HG03095 (cell line): ENCODE measurements at regions not wholly inside any gene's neighbourhood (a gene's known extent, or its start where the extent isn't known, plus 50 kb on each side); places are given as distances from the start of the nearest gene placed in this dataset.

Experiments used
- ATAC-seq: cut with Tn5 transposase; IDR thresholded peaks from one replicate; pipeline ENCODE4 v1.9.1; 2021; ENCODE audit warnings: moderate library complexity; ENCODE audit not compliant: unreplicated experiment

GRCh38 chr10:89879121-89879520, 177.7 kb downstream of the KIF20B start:
- no peak for ATAC-seq

DNA sequence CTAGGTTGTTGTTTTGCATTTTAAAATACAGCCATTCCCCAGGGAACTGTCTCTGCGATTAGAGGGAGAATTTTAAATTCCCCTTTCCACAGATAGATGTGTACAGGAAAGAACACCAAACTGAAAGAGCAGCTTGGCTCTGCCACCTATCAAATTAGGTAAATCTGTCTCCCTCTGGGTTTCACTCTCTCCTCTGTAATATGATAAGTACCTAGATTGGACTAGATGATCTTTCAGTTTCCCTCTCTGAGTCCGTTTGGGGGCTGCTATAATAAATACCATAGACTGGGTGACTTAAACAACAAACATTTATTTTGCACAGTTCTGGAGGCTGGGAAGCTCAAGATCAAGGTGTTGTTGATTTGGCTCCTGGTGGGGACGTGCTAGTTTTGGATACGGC, 186.0 kb downstream of the KIF20B start:
- ATAC-seq = peak; percentile 44

DNA sequence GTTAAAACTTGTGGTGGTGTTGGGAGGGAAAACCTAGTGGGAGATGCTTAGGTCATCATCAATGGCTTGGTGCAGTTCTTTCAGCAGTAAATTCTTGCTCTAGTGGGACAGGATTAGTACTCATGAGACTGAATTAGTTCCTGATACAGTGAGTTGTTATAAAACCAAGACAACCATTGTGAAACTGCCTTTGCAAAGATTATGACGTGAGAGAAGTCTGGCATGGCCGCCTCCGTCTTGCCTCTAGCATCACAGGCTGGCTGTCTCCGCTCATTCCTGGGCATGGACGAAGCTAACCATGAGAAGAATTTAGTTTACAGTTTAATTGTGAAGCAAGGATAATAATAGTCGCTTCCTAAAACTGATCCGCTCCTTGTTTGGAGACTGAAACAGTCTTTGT, 186.4 kb downstream of the KIF20B start:
- ATAC-seq = peak; percentile 46

DNA sequence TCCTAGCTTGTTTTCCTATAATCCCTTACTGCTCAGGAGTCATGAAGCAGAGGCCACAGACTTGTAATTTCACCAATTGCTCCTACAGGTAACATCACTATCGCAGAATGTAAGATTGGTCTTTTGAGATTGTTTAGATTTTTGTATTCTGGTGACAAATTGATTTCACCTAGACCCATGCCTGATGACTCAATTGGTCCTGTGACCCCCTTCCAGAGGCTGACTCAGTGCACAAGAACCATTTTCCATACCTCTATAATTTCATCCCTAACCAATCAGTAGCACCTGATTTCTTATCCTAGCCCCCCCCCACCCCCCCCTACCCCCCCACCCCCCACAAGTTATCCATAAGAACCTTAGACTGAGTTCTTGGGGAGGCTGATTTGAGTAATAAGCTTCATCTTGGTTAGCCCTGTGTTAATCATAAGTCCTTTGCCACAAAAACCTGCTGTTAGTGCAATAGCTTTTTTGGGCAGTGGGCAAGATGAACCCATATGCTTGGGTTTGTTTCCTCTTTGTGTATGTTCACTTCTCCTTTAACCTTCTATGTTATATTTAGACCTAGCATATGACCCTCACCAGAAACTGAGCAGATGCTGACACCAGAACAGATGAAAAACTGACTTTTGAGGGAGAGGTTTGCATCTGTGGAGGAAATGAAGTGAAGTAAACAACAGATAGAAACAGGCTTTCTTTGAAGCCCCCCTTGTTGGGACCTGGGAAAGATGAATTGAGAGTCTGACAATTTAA, 187.1 kb downstream of the KIF20B start:
- peak; percentile 73 for ATAC-seq

DNA sequence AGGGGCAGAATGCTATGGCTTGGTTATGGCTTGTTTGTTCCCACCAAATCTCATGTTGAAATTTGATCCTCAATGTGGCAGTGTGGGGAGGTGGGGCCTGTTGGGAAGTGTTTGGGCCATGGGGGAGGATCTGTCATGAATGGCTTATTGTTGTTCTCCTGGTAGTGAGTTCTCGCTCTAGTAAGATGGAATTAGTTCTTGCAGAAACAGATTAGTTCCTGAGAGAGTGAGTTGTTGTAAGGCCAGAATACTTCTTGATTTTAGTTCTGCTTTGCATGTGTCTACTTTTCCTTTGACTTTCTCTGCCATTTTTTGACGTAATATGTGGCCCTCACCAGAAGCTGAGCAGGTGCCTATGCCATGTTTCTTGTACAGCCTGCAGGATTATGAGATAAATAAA, 188.2 kb downstream of the KIF20B start:
- ATAC-seq = no peak

GRCh38 chr10:89891006-89891535, 189.7 kb downstream of the KIF20B start:
- ATAC-seq = no peak

DNA sequence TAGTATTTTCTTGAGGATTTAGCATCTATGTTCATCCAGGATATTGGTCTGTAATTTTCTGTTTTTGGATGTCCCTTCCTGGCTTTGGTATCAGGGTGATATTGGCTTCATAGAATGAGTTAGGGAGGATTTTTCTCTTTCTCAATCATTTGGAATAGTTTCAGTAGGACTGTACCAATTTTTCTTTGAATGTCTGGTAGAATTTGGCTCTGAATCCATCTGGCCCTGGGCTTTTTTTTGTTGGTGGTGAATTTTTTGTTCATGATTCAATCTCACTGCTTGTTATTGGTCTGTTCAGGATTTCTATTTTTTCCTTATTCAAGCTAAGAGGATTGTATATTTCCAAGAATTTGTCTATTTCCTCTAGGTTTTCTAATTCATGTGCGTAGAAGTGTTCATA, 192.7 kb downstream of the KIF20B start:
- ATAC-seq = no peak

- ATAC-seq = no peak
Observed at GRCh38 chr10:89900554-89900953, 199.2 kb downstream of the KIF20B start.

- ATAC-seq = no peak
Observed at GRCh38 chr10:89901895-89902294, 200.5 kb downstream of the KIF20B start.

- ATAC-seq = no peak
Observed at GRCh38 chr10:89904755-89905154, 203.4 kb downstream of the KIF20B start.

GRCh38 chr10:89909752-89910151, 208.4 kb downstream of the KIF20B start:
- ATAC-seq = no peak

DNA sequence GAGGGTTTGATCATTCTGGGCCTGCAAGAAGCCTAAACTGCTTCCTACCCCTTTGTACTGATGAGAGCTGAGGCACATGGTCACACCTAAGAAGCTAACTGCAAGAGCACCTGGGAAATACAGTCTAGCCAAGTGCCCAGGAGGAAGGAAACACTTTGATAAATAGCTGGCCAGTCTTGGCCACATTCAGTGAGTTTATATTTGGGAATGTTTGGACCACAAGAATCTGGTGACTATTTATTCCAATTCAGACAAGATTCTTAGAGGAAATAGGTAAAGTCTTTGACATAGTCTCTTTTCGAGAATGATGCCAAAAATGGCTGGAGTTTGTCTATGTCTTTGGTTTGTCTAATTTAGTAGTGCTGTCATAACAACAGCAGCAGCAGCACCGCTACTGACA, 213.6 kb downstream of the KIF20B start:
- ATAC-seq = no peak

DNA sequence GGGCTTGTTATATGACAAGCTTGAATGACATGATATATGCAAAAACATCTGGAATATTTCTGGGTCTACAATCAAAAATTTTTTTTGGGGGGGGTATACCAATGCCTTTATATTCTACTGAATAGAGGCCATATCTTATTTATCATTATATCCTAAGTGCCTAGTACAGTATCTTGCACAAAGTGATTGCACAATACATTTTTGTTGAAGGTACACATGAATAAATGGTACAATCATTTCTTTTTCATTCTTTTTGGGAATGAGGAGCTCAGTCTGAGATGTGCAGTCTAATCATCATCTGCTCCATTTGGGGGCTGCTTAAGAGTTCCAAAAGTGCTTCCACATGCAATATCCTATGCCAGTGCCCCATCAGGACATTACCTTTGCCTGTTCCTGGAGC, 214.6 kb downstream of the KIF20B start:
- no peak for ATAC-seq

GRCh38 chr10:89916468-89917215, 215.3 kb downstream of the KIF20B start:
- ATAC-seq = no peak

DNA sequence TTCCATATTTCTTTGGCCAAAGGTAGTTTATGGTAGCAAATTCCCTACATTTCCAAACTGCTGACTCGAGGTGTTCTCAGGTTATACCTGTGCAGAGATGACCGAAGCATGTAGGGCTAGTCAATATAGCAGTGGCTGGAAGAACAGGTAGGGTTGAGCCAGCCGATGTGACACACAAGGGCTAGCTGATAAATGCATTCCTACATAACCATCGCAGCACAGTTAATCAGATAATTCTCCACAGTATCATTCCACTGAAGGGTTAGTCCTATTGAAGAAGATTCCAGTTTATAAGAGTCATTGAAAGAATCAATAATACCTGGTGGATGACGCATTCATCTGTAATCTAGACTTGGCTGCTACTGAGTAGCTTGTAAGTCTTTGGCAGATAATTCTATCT, 220.0 kb downstream of the KIF20B start:
- ATAC-seq = no peak

DNA sequence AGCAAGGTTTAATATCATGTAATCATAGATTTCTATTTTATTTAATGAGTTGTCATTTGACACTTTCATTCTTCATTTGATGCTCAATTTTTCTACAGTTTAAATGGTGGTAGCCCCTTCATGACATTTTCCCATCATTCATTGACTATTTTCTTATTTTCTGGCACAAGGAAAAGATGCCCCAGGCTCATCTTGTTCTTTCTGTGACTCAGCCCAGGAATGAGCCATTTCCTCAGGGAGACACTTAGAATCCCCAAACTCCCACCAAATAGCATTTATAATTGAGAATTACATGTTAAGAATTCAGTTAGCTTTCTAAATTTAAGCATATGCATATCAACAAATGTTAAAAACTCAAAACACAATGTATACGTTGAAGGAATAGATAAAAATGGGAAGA, 222.3 kb downstream of the KIF20B start:
- no peak for ATAC-seq

- no peak for ATAC-seq
Observed at GRCh38 chr10:89924261-89924660, 222.9 kb downstream of the KIF20B start.

DNA sequence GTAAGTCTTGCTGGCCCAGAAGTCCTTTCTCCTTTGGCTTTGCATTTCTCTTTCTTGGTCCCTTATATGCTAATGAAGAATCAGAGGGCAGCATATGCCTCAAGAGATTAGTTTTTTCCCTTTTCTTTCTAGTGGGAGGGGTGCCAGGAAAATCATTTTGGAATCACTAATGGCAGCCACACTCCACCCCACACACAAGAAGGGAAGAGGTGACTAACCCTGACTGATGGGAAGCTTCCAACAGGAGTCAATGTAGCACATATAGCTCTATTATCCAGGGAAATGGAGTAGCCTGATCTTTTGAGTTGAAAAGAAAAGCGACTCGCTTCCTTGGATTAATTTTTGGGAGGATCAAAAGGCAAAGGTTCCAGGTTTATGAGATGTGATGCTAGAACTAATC, 225.3 kb downstream of the KIF20B start:
- no peak for ATAC-seq

DNA sequence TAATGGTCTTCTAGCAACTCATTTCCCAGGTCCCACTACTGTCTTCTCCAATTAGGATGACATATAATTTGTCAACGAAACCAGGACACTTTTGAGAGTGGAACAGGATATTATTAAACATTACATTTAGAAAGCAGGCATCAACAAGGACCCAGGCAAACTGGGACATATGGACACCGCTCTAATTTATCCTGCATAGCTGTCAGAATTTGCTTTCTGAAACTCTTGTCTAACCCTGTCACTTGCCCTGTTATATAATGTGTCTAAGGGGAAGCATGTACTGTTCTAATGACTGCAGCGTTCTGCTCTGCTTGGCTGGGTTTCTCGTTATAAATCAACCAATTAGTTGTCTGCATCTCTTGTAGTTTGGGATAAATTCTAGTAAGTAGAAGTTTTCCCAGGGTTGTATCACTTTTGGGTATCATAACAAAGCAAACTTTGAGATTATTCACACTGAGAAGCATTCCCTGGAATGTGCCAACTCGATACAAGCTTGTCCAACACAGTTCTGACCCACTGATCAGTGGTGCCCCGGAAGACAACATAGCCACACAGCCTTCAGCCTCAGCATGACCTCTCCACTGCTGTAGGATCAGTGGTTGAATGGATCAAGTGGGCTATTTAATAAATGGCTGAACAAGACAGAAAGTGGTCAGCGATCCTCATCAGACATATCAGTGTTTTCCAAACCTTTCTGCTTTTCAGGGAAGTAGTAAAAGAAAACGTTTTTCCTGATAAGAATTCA, 228.1 kb downstream of the KIF20B start:
- no peak for ATAC-seq

- no peak for ATAC-seq
Observed at GRCh38 chr10:89937494-89937893, 236.1 kb downstream of the KIF20B start.

DNA sequence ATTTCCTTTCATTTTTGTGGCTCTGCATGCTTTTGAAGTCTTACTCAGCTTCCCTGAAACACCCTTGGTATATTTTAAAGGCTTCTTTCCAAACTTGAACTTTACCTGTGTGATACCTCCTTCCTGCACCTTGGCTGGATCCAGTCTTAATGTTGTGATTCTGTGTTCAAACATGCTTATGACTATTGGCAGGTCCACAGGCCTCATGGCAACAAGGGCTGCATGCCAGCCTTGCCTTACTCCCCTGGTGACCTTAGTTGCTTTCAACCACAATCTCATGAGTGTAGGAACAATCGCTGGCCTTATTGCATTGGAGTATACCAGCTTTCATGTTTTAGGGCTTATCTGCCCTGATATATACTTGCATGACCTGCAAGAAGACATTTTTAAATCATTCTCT, 238.7 kb downstream of the KIF20B start:
- no peak for ATAC-seq

GRCh38 chr10:89942217-89942616, 240.8 kb downstream of the KIF20B start:
- ATAC-seq = no peak
